ENCODE measurements at regions not wholly inside any gene's neighbourhood (a gene's known extent, or its start where the extent isn't known, plus 50 kb on each side); places are given as distances from the start of the nearest gene placed in this dataset.

DNA sequence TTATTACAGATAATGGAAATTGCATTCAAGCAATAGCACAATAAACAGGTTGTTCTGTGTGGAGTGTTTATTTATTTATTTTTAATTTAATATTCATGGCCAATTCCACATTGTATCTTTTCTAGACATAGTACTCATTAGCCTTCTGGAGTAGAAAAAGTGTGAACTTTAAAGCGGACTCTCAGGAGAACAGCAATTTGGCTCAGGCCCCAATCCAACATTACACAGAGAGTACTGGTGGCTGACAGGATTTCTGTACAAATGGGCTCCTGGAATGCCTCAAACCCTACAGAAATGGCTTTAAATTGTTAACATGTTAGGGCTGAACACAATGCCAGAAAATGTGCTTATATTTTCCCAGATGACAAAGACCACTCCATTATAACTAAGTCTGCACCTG lies 533.9 kb upstream of the NXPH2 start:
- Histone ChIP-seq H3K9me3 (ENCODE audit: low read length) (no peaks in the 10 kb centered on the region), H4K20me1 (ENCODE audit: insufficient read depth) (no peaks in the 10 kb centered on the region), H3K9me2 (ENCODE audit: insufficient read depth, low read length) (no peaks in the 10 kb centered on the region), H3K4me3 (ENCODE audit: low read length) (no peak overlapping the region), H3K36me3 (ENCODE audit: insufficient read depth, low read length) (no peaks in the 10 kb centered on the region), H3K9ac (ENCODE audit: low read length) (no peak overlapping the region), H3K27me3 (ENCODE audit: insufficient read depth, low read depth, low read length) (no peaks in the 10 kb centered on the region), H3K4me2 (ENCODE audit: low read length) (no peak overlapping the region), H3K79me2 (replicated peaks; ENCODE audit: insufficient read depth, low read length) (no peaks in the 10 kb centered on the region), H3K27ac (ENCODE audit: low read length) (no peak overlapping the region), H2AFZ (ENCODE audit: low read depth, low read length) (no peak overlapping the region), H3F3A (ENCODE audit: insufficient read depth, low read length, poor library complexity, severe bottlenecking) (no peaks in the 10 kb centered on the region)
- TF ChIP-seq, protein P1, sequence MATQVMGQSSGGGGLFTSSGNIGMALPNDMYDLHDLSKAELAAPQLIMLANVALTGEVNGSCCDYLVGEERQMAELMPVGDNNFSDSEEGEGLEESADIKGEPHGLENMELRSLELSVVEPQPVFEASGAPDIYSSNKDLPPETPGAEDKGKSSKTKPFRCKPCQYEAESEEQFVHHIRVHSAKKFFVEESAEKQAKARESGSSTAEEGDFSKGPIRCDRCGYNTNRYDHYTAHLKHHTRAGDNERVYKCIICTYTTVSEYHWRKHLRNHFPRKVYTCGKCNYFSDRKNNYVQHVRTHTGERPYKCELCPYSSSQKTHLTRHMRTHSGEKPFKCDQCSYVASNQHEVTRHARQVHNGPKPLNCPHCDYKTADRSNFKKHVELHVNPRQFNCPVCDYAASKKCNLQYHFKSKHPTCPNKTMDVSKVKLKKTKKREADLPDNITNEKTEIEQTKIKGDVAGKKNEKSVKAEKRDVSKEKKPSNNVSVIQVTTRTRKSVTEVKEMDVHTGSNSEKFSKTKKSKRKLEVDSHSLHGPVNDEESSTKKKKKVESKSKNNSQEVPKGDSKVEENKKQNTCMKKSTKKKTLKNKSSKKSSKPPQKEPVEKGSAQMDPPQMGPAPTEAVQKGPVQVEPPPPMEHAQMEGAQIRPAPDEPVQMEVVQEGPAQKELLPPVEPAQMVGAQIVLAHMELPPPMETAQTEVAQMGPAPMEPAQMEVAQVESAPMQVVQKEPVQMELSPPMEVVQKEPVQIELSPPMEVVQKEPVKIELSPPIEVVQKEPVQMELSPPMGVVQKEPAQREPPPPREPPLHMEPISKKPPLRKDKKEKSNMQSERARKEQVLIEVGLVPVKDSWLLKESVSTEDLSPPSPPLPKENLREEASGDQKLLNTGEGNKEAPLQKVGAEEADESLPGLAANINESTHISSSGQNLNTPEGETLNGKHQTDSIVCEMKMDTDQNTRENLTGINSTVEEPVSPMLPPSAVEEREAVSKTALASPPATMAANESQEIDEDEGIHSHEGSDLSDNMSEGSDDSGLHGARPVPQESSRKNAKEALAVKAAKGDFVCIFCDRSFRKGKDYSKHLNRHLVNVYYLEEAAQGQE (IDR thresholded peaks at IDR 0.05; ENCODE audit: borderline replicate concordance), result no peak
- TF ChIP-seq SMC3 (conservative IDR thresholded peaks at IDR 0.05; ENCODE audit: poor library complexity), result no peak
- TF ChIP-seq MXI1 (conservative IDR thresholded peaks at IDR 0.05; ENCODE audit: poor library complexity, severe bottlenecking), result no peak
- no peak for TF ChIP-seq POLR2AphosphoS5 (IDR thresholded peaks at IDR 0.05)
- TF ChIP-seq RAD21 (conservative IDR thresholded peaks at IDR 0.05), result no peak
- no peak for TF ChIP-seq EP300 (conservative IDR thresholded peaks at IDR 0.05; ENCODE audit: poor library complexity, severe bottlenecking)
- TF ChIP-seq EZH2 (IDR thresholded peaks at IDR 0.05; ENCODE audit: borderline replicate concordance, insufficient read depth, low read length, poor library complexity, severe bottlenecking), result no peak
- TF ChIP-seq TAF1 (IDR thresholded peaks at IDR 0.05; ENCODE audit: low read depth), result no peak
- TF ChIP-seq, protein P2, sequence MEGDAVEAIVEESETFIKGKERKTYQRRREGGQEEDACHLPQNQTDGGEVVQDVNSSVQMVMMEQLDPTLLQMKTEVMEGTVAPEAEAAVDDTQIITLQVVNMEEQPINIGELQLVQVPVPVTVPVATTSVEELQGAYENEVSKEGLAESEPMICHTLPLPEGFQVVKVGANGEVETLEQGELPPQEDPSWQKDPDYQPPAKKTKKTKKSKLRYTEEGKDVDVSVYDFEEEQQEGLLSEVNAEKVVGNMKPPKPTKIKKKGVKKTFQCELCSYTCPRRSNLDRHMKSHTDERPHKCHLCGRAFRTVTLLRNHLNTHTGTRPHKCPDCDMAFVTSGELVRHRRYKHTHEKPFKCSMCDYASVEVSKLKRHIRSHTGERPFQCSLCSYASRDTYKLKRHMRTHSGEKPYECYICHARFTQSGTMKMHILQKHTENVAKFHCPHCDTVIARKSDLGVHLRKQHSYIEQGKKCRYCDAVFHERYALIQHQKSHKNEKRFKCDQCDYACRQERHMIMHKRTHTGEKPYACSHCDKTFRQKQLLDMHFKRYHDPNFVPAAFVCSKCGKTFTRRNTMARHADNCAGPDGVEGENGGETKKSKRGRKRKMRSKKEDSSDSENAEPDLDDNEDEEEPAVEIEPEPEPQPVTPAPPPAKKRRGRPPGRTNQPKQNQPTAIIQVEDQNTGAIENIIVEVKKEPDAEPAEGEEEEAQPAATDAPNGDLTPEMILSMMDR (IDR thresholded peaks at IDR 0.05; ENCODE audit: poor library complexity, severe bottlenecking), result no peak

DNA sequence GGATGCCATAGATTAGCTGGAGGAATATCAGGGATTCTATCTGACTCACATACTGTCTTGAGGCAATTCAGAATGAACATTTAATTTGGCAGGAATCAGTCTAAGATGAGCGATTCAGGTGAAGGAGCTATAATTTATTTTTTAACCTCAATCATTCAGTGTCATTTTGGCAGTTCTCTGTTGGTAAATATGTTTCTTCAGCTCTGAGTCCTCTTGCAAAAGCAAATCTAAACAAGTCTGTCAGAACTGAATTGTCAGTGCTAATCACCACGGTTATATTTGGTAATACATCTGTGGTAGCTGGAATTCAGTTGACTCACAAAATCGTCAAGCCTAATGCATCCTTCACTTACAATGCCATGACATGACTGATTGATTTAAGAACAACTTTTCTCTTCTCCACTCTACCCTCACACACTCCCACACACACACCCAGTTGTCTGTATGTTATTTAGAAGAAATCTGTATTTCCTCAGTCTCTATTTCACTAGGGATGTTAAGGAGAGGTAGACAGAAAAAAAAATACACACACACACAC lies 516.6 kb upstream of the NXPH2 start:
- TF ChIP-seq TAF1 (IDR thresholded peaks at IDR 0.05; ENCODE audit: low read depth) (no peak), POLR2AphosphoS5 (IDR thresholded peaks at IDR 0.05) (peak; percentile 96), EP300 (conservative IDR thresholded peaks at IDR 0.05; ENCODE audit: poor library complexity, severe bottlenecking) (peak; percentile 96), RAD21 (conservative IDR thresholded peaks at IDR 0.05) (no peak), SMC3 (conservative IDR thresholded peaks at IDR 0.05; ENCODE audit: poor library complexity) (no peak)
- TF ChIP-seq, protein P2 (IDR thresholded peaks at IDR 0.05; ENCODE audit: poor library complexity, severe bottlenecking), result no peak
- TF ChIP-seq, protein P1 (IDR thresholded peaks at IDR 0.05; ENCODE audit: borderline replicate concordance), result peak; percentile 57
- Histone ChIP-seq H3K9me2 (ENCODE audit: insufficient read depth, low read length) (no peaks in the 10 kb centered on the region), H3K9me3 (ENCODE audit: low read length) (no peaks in the 10 kb centered on the region), H3K9ac (ENCODE audit: low read length) (no peak overlapping the region), H3F3A (ENCODE audit: insufficient read depth, low read length, poor library complexity, severe bottlenecking) (no peaks in the 10 kb centered on the region), H2AFZ (ENCODE audit: low read depth, low read length) (no peak overlapping the region), H3K4me2 (ENCODE audit: low read length) (no peak overlapping the region), H4K20me1 (ENCODE audit: insufficient read depth) (no peaks in the 10 kb centered on the region), H3K4me3 (ENCODE audit: low read length) (no peak overlapping the region), H3K36me3 (ENCODE audit: insufficient read depth, low read length) (no peaks in the 10 kb centered on the region), H3K27me3 (ENCODE audit: insufficient read depth, low read depth, low read length) (no peaks in the 10 kb centered on the region), H3K27ac (ENCODE audit: low read length) (no peak overlapping the region), H3K79me2 (replicated peaks; ENCODE audit: insufficient read depth, low read length) (no peaks in the 10 kb centered on the region)
